Mammary epithelial cell (primary cell): ENCODE measurements at regions not wholly inside any gene's neighbourhood (a gene's known extent, or its start where the extent isn't known, plus 50 kb on each side); places are given as distances from the start of the nearest gene placed in this dataset.

ENCODE experiments used
- EZH2 ChIP-seq: IDR thresholded peaks from 2 replicates; pipeline ENCODE4 v1.6.1; 2012; ENCODE audit warnings: low read length, inconsistent platforms, borderline replicate concordance
- TF ChIP-seq, protein P1 (sequence below), 2 donors: IDR thresholded peaks in 1 of 2; conservative IDR thresholded peaks in 1 of 2; 2 replicates each; pipeline ENCODE4 v1.5.1; 2011 to 2012; ENCODE audit warnings: inconsistent platforms in 2 of 2, low read length in 2 of 2, mild to moderate bottlenecking in 2 of 2, control low read depth in 1 of 2, low read depth in 1 of 2; ENCODE audit not compliant: insufficient read depth in 1 of 2; ENCODE audit errors: extremely low read depth in 1 of 2

GRCh38 chrX:39096599-39096998, 295.3 kb downstream of the MID1IP1 start:
- TF ChIP-seq, protein P1, sequence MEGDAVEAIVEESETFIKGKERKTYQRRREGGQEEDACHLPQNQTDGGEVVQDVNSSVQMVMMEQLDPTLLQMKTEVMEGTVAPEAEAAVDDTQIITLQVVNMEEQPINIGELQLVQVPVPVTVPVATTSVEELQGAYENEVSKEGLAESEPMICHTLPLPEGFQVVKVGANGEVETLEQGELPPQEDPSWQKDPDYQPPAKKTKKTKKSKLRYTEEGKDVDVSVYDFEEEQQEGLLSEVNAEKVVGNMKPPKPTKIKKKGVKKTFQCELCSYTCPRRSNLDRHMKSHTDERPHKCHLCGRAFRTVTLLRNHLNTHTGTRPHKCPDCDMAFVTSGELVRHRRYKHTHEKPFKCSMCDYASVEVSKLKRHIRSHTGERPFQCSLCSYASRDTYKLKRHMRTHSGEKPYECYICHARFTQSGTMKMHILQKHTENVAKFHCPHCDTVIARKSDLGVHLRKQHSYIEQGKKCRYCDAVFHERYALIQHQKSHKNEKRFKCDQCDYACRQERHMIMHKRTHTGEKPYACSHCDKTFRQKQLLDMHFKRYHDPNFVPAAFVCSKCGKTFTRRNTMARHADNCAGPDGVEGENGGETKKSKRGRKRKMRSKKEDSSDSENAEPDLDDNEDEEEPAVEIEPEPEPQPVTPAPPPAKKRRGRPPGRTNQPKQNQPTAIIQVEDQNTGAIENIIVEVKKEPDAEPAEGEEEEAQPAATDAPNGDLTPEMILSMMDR (conservative IDR thresholded peaks at IDR 0.05 in 1 of 2, IDR thresholded peaks at IDR 0.05 in 1 of 2; ENCODE audit: extremely low read depth in 1 of 2, insufficient read depth in 1 of 2, low read depth in 1 of 2, low read length in 2 of 2) = no peak
- no peak for TF ChIP-seq EZH2
